Bone marrow (tissue), 2 donors: ENCODE measurements at regions not wholly inside any gene's neighbourhood (a gene's known extent, or its start where the extent isn't known, plus 50 kb on each side); places are given as distances from the start of the nearest gene placed in this dataset.
"Not testable (repeated sequence)": the region's sequence is repeated elsewhere in the genome, so short reads cannot be mapped to it uniquely, and the experiment has no call there.

Source experiments
- DNase-seq, 2 donors: peaks; one replicate each; lab custom pipeline; 2025; lab: John Stamatoyannopoulos, UW

DNA sequence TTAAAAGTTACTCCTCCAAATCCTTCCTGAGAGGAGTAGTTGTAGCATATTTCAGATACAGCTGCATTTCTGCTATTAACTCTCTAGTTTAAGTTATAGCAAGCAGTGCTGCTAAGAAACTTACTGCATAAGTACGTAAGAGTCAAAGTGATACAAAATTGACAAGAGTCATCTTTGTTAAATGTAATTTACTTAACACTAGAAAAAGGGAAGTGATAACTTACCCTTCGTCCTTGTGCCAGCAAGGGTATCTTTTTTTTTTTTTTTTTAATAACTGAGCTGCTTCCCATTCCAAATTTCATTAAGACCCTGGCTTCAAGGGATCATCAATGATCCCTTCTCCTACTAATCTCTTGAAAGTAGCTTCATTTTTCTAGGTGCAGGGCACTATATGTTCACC is 493.0 kb downstream of the PLCL1 start:
- DNase-seq: no peak

DNA sequence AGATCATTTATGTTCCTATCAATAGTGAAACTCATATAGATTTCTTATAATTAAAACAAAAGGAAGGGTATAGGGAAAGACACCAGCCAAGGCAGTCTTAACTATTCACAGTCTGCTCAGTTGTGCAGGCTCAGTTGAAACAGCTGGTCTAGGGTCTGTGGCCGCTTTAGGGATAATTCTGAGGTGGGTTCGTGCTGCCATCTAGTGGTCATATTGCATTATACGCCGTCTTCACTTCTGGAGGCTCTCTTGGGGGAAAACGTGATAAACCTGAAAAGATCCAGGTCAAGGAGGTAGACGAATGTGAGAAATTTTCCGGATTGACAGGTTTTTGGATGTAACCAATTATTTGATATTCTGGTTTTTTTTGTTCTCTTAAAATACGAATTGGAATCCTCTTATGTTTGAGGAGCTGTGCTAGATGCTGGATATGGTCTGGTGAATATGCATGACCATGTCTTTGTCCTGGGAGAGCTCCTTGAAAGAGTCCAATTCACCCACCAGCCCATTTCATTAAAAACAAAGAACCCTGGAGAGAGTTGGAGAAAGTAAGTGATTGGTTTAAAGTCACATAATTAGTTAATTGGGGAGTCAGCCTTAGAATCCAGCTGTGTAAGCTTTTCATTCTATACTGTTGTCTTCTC is 492.4 kb downstream of the PLCL1 start:
- peak in 1 of 2 donors; percentile 47 for DNase-seq

DNA sequence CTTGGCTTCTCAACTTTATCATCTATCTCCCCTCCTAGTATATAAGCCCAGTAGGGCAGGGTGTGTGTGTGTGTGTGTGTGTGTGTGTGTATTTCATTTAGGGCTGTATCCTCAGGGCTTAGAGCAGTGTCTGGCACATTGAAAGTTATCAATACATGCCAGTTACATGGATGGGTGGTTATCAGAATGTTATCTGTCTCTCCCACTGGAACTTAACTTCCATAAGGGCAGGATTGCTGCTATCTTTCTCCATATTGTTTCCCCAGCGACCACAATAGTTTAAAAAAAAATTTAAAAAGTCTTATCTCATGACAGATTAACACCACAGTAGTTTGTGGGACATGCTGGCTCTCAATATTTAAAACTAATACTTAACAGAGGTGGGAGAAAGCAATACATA is 488.9 kb downstream of the PLCL1 start:
- no peak for DNase-seq

DNA sequence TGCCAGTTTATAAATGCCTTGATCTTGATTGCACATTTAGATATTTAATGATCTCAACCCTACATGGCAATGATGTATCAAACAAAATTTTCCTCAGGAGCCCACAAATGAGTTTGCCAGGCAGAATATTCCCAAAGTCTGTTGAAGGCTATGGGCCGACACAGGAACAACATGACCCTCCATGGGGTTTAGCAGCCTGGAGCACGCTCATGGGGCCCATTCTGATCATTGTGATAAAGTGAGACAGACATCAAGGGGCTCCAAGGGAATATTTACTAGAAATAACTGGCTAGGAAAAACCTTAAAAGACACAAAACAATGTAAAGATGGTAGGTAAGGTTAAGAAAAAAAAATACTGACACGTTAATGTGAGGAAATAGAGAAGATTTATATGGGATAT is 485.4 kb downstream of the PLCL1 start:
- no peak for DNase-seq

DNA sequence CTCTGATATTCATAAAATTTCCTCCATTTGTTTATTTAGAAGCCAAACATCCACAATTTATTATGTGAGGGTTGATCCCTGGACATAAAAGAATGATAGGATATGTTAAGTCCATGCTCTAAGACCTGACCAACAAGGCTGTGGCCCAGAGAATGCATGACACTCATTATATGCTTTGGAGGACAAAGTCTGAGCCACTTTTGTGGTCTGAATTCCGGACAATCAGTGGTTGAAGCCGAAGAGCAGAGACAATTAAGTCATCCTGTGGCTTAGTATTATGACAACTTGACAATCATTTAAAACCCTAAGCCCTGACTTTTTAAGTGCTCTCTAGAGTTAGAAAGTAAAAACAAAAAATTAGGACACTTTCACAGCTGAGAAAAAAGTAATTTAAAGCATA is 483.3 kb downstream of the PLCL1 start:
- DNase-seq: no peak

DNA sequence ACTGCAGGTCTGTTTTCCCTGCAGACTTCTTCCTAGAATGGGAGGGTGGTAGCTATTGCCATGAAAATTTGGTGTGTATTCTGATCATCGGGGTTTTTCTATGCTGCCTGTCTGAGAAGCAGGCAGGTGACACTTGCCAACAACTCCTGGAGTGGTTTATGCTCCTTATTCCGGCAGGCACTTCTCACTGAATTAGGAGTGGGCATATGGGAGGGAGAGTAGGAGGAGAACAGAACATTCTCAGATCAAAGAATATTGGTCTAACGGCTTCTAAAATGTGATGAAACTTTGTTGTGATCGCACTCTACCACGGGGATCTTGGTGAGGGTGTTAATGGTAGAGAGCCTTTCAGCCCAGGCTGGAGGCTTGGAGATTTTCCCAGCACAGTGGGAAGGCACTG is 480.8 kb downstream of the PLCL1 start:
- DNase-seq: no peak

DNA sequence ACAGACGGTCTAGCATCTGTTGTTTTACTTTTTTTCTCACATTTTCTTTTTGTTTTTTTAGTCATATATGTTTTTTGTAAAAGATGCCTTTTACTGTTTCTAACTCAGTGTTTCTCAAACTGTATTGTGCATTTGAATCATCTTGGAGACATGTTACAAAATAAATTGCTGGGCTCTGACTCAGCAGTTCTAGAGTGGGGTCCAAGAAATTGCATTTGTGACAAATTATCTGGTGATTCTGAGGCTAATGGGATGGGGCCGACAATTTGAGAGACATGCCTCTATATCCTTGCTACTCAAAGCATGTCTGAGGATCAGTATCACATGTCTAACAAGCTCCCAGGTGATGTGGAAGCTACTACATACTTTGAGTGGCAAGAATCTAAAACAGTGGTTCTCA is 478.8 kb downstream of the PLCL1 start:
- no peak for DNase-seq

DNA sequence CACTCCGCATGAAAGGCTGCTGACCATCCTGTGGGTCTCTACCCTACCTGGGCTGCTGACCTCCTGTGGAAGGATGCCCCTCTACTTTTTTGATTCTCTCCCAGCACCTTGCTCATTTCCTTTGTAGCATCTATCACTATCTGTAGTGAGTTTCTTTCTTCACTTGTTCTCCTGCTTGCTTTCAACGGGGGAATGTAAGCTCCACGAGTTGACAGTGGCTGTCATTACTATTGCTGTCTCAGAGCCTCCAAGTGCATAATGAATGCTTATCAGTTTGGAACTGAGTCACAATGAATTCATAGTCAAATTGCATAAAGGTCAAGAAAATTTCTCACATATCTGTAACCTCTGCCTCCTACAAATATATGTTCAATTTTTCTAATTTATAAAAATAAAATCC is 477.7 kb downstream of the PLCL1 start:
- DNase-seq: no peak

DNA sequence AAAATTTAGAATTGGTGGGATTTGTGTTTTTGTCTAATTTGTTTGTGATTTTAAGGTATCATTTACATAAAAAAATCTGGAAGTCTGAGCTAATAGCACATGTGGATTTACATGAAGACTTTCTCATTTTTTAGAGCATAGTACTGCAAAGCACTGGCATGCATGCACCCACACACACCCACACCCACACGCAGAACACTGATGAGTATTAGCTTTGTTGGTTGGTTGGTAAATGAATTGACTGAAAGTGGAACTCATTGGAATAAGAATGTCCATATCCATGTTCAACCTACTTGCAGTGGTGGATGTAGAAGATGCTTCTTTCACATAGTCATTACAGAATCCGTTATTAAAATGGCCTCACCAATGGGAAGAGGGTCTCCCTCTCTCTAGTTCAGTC is 475.8 kb downstream of the PLCL1 start:
- no peak for DNase-seq

DNA sequence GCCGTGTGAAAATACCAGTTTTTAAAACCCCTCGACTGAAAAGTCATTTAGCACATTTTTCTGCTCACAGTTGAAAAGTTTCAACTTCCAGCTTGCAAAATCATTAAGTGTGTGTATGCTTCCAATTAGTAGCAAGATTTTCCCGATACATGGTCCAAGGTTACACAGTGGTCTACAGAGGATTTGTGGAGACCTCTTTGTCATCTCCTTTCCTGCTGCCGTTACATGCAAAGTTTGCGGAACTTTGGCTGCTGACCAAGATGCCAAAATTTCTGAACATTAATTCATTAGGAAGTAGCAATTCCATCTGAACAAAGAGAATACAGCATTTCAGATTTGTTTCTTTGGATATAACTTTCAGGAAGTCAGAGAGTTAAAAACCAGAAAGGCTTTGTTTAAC is 474.6 kb downstream of the PLCL1 start:
- DNase-seq: no peak

DNA sequence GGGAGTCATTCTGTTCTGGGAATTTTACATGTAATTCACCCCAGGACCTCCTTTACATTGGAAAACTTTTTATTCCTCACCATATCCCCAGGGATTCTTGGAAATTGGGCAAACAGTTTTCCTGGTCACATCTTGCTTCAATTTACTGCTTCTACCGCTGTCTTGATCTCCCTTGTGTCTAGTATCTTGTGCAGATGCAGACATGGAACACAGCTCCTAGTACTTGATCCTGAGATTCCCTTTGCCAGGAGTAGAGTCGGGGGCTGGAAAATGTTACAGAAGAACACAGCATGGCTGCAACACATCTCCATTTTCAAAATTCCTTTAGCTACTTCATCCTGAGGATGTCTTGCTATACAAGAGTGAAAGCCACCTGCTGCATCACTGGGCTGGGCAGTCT is 472.8 kb downstream of the PLCL1 start:
- no peak for DNase-seq

DNA sequence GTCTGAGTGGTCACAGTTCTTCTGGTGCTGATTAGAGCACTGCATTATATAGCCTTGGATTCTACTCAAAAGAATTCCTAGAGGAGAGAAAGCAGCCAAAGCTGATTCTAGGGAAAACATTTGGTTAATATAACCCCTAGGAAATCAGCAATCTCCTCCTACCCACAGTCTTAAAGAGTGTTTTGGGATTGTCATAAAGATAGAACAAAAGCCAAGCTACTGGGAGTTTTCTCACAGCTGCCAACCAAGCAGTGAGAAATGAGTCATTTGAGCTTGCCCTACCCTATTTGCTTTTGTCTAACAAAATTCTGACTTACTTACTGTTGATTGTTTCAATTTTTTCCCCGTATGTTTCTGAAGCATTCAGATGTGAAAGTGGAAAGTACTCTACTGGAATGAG is 469.3 kb downstream of the PLCL1 start:
- no peak for DNase-seq

DNA sequence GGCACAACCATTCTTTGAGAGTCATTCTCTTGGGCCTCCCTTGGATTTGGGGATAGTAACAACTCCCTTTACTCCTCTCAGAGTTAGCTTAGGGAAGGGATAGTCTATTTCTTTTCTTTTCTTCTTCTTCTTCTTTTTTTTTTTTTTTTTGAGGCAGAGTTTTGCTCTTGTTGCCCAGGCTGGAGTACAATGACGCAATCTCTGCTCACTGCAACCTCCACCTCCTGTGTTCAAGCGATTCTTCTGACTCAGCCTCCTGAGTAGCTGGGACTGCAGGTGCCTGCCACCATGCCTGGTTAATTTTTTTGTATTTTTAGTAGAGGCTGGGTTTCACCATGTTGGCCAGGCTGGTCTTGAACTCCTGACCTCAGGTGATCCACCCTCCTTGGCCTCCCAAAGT is 465.8 kb downstream of the PLCL1 start:
- not testable (repeated sequence) for DNase-seq

DNA sequence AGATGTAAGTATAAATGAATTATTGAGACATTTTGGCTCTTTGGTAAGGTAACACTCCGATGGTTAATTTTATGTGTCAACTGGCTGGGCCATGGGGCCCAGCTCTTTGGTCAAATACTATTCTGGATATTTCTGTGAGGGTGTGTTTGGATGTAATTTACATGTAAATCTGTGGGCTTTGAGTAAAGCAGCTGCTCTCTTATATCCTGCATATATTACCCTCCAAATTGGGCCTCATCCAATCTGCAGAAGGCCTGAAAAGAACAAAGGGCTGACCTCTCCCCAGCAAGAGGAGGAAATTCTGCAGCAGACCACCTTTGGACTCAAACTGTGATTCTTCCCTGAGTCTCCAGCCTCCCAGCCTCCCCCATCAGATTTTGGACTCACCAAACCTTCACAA is 464.1 kb downstream of the PLCL1 start:
- no peak for DNase-seq

DNA sequence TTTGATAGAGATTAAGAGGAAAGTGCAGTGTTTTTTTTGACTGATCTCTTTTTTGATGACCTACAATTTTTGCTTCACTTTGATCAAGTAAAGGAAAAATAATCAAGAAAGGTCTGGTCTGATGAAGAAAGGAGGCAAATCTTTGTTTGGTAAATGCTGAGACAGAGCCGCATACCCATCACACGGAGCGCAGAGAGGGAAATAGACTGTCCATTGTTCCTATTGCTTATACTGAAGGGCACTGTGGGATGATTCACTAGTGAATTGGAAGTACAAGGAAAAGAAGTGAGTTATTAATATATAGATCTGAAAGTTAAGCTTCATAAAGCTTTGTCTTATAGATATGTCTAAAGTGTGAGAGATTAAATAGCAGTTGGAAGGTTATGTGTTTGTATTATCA is 455.1 kb downstream of the PLCL1 start:
- no peak for DNase-seq

DNA sequence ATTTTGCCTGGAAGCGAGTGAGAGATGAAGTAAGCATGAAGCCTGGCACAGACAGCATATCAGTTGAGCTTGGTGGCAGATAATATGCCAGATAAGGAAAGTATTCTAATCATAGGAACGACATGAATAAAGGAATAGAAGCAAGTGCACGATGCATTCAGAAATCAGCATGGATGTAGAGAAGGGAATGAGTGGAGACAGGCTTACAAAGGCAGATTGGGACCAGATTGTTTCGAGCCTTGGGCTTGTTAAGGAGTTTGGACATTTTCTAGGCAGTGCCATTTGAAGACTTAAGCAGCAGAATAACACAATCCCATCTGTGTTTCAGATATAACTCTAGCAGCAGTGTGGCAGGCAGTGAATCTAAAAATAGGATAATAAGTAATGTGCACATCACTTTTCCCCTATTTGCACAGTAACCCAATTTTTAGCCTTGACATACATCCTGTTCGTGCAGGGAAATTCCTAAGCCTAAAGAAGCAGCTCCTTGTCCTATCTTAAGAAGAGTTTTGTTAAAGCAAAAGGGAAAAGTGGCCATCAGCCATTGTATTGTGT is 450.2 kb downstream of the PLCL1 start:
- no peak for DNase-seq

DNA sequence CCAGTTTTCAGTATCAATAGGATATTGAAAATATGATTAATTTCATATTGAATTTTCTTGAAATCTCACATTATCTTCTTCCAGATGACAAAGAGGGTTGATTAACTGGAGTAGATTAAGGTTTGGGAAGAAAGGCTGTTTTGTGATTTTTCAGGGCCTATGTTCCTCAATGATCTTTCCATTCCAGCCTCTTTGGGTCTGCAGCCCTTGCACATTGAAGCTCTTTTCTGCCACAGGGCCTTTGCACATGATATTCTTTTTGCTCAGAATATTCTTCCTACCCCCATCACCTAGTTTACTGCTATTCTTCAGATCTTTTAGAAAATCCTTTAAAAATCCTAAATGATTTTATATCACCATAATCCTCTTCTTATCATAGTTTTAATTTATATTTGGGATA is 449.6 kb downstream of the PLCL1 start:
- DNase-seq: no peak

DNA sequence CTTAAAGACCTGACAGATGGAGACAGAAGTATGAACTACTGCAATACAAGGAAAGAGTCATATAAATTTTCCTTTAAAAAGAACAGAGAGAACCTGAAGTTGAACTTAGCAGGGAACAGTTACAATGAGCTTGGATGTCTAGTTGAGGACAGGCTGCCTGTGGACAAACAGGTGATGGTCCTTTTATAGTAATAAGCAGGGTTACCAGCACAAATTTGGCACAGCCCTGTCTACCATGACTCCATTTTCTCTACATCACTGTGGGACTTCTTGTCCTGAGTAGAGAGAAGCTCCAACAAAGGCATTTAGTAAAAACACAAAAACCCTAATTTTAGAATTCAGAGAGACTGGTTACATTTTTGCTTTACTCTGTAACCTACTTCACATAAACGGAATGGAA is 448.1 kb downstream of the PLCL1 start:
- no peak for DNase-seq

DNA sequence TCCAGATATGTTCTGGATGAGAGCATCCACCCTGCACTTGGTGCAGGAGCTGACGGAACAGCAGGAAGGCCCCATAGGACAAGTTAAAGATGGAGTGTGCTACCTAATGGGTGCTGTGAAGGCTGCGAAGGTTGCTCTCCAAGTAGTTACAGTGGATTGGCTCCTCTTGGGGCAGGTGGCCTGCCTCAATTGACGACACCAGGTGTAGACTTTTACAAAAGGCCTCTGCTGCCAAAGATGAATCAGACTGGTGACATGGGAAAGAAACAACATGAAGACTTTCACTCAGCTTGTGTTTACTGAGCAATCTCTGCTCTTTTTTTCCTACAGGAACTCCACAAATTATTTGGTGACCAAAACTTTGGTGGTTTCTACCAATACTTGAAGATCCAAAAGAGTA is 437.7 kb downstream of the PLCL1 start:
- DNase-seq: no peak

DNA sequence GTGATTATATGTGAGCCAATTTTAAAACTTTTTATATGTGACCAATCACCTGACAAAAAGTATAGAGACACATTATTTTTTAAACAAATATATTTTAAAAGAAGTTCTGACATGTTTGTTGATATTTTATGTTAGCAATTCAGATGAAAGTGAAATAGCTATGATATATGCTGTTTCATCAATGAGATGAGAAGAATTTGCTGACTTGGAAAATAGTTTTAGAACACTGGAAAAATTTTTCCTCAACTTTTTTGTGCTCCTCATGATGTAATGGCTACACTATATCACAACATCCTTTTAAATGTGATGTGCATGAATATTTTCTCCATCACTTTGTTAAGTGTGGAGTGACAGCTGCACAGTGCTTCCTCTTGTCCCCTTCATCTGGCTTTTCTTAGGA is 434.0 kb downstream of the PLCL1 start:
- no peak for DNase-seq

DNA sequence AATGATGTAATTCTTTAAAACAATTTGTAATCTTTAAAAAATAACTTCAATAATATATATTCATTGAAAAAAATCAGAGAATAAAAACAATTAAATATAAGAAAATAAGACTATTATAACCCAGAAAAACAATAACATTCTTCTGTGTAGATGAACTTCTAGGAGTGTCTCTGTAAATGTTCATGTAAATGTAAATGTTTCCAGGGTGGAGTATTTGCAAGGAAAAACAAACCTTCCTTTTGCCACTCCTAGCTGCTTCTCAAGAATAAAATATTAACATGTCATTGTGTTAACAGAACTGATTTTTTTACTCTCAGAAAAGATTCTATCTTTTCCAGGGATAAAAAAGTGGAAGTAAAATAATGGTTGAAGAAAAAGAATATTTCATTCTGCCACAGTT is 431.9 kb downstream of the PLCL1 start:
- DNase-seq: no peak

DNA sequence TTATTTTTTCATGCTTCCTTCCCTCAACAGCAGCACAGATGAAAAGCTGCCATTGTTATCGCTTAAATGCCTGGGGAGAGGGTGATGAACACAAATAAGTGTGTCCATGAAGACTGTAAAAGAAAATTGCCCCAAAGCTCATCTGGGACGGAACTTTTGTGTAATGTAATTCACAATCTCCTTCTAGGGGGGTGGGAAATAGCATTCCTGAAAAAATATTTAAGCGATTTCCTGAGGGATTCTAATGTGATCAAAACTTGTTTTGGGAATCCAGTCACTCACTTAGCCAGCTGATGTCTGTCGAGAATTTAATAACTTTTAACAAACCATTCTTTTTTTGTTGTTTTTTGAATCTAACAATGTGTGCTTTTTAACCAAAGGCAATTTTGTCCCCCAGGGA is 427.9 kb downstream of the PLCL1 start:
- DNase-seq: no peak

DNA sequence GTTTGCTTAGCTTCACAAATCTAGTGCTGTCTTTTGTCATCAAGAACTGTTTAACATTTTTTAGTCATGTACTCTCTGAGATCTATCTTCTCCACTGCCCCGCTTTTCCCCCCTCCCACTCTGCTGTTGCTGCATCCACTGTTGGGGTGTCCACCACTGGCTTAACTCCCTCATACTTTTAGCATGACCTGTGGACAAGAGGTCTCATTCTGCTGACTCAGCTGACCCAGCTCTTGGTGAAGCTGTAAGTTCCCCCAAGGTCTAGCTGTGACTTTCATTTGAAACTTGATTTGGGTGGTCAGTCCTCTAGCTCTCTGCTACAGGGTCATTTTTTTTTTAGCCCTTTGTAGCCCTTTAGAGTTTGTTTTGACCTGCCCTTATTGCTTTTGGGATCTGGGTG is 427.2 kb downstream of the PLCL1 start:
- DNase-seq: no peak

DNA sequence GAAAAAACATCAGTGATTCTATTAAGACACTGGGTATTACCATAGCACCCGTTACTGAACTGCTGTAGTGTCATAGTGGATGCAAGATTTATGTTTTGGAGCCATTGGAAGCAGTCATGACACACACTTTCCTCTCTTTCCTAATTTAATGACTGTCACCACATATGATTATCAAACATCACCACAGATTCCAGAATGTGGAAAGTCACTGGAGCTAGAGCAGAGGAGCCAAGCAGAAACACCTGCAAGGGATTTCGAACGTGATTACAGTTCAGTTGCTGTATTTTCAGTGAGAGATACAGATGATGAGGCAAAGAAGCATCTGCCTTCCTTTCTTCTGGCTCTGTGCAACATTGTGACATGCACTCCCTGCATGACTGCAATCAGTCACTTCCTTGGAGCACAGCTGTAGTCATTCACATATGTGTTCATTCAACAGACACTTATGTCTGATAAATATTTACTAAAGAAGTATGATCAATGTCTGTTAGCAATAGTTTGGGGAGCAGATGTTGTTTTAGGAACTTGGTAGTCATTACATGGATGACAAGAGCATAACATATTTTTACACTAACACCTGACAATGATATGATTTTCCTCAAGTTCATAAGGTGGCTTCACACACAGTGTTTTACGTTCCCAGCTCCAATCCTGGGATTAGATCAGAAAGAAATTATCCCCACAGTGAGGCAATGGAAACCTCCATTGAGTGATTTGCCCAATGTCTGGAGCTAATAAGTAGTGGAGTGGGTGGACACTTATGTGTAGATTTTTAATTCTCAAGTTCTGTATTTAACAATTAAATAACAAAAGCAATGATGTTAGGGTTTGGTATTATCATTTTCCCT is 416.6 kb downstream of the PLCL1 start:
- no peak for DNase-seq
